DOHH2 (cell line): ENCODE measurements at regions not wholly inside any gene's neighbourhood (a gene's known extent, or its start where the extent isn't known, plus 50 kb on each side); places are given as distances from the start of the nearest gene placed in this dataset.

ENCODE experiments used
- CTCF ChIP-seq: fragments of 200-600 bp; sonication (generic); IDR thresholded peaks from one replicate; pipeline ENCODE4 v1.5.1; 2014; ENCODE audit warnings: antibody characterized with exemption, mild to moderate bottlenecking, low read depth, low read length; ENCODE audit not compliant: poor library complexity, severe bottlenecking
- EZH2phosphoT487 ChIP-seq: fragments of 200-600 bp; sonication (generic); IDR thresholded peaks from 2 replicates; pipeline ENCODE4 v1.6.1; 2017; ENCODE audit warnings: borderline replicate concordance, mild to moderate bottlenecking, antibody characterized with exemption, low read length, moderate library complexity, mixed read lengths

GRCh38 chr20:60728705-60729104 lies 523.4 kb upstream of the CDH4 start:
- no peak for TF ChIP-seq CTCF
- TF ChIP-seq EZH2phosphoT487 = no peak
